ENCODE measurements at regions not wholly inside any gene's neighbourhood (a gene's known extent, or its start where the extent isn't known, plus 50 kb on each side); places are given as distances from the start of the nearest gene placed in this dataset.

GRCh38 chr1:191851799-191852595, 306.3 kb upstream of the RGS18 start:
- H3K36me3 ChIP-seq = no peaks in the 10 kb centered on the region
- H3K27ac ChIP-seq = no peak overlapping the region
- no peak for TF ChIP-seq POLR2A (IDR thresholded peaks at IDR 0.05)
- TF ChIP-seq CTCF (IDR thresholded peaks at IDR 0.05) = no peak
- no peak for DNase-seq
- WGBS (ENCODE audit: insufficient coverage, low coverage, low lambda C conversion rate, missing lambda C conversion rate) = 50% methylated on average over 1 of the region's 1 CpG
- no peak overlapping the region for H3K4me3 ChIP-seq
- no peaks in the 10 kb centered on the region for H3K27me3 ChIP-seq
- intact Hi-C loops (cut with DNase I) = no loop called here
- H3K4me1 ChIP-seq = no peaks in the 10 kb centered on the region
- ATAC-seq = no peak
- no peaks in the 10 kb centered on the region for H3K9me3 ChIP-seq

- H3K4me3 ChIP-seq = no peak overlapping the region
- H3K27ac ChIP-seq = no peak overlapping the region
- WGBS (ENCODE audit: insufficient coverage, low coverage, low lambda C conversion rate, missing lambda C conversion rate) = 57% methylated on average over 1 of the region's 1 CpG
- H3K9me3 ChIP-seq = no peaks in the 10 kb centered on the region
- no peak for DNase-seq
- no peaks in the 10 kb centered on the region for H3K4me1 ChIP-seq
- ATAC-seq = no peak
- no peaks in the 10 kb centered on the region for H3K27me3 ChIP-seq
- H3K36me3 ChIP-seq = no peaks in the 10 kb centered on the region
- intact Hi-C loops (cut with DNase I) = no loop called here
- TF ChIP-seq POLR2A (IDR thresholded peaks at IDR 0.05) (no peak), CTCF (IDR thresholded peaks at IDR 0.05) (no peak)
Measured at GRCh38 chr1:191852907-191853306, 305.4 kb upstream of the RGS18 start.

GRCh38 chr1:191857600-191857999, 300.7 kb upstream of the RGS18 start:
- WGBS (ENCODE audit: insufficient coverage, low coverage, low lambda C conversion rate, missing lambda C conversion rate) = 47% methylated on average over 1 of the region's 1 CpG

GRCh38 chr1:191865479-191865878, 292.8 kb upstream of the RGS18 start:
- Histone ChIP-seq H3K36me3 (no peaks in the 10 kb centered on the region), H3K9me3 (no peaks in the 10 kb centered on the region), H3K27ac (no peak overlapping the region), H3K27me3 (no peaks in the 10 kb centered on the region), H3K4me3 (no peak overlapping the region), H3K4me1 (no peaks in the 10 kb centered on the region)
- no peak for DNase-seq
- ATAC-seq = no peak
- WGBS (ENCODE audit: insufficient coverage, low coverage, low lambda C conversion rate, missing lambda C conversion rate) = 36% methylated on average over 6 of the region's 6 CpGs
- intact Hi-C loops (cut with DNase I) = no loop called here
- TF ChIP-seq POLR2A (IDR thresholded peaks at IDR 0.05) (no peak), CTCF (IDR thresholded peaks at IDR 0.05) (no peak)

More at GRCh38 chr1:191857600-191857999, 300.7 kb upstream of the RGS18 start:
- no peaks in the 10 kb centered on the region for H3K27me3 ChIP-seq
- no peaks in the 10 kb centered on the region for H3K36me3 ChIP-seq
- TF ChIP-seq POLR2A (IDR thresholded peaks at IDR 0.05) (no peak), CTCF (IDR thresholded peaks at IDR 0.05) (no peak)
- no peaks in the 10 kb centered on the region for H3K4me1 ChIP-seq
- no peak overlapping the region for H3K4me3 ChIP-seq
- ATAC-seq (no peak), DNase-seq (no peak)
- intact Hi-C loops (cut with DNase I) = no loop called here
- H3K9me3 ChIP-seq = no peaks in the 10 kb centered on the region
- no peak overlapping the region for H3K27ac ChIP-seq
